Activated CD8-positive, alpha-beta memory T cell treated with anti-CD3 and anti-CD28 coated beads, Interleukin-2, amount 10 ng/mL, durations not matched to agents 7 days and 5 days (primary cell): ENCODE measurements at regions not wholly inside any gene's neighbourhood (a gene's known extent, or its start where the extent isn't known, plus 50 kb on each side); places are given as distances from the start of the nearest gene placed in this dataset.

Experiments
- ATAC-seq: fragments of 150-1000 bp; cut with Tn5 transposase; one replicate; pipeline ENCODE4 v1.10.0; 2021; ENCODE audit warnings: moderate library complexity
- CTCF ChIA-PET: fragments of 350-600 bp; sonication (Branson Sonifier 250); formaldehyde crosslinking; loops from one replicate; lab custom pipeline; 2021; ENCODE audit warnings: antibody characterized with exemption; lab: Charles Lee
- DNase-seq: peaks from one replicate; pipeline ENCODE4 v3.0.0-alpha.2; 2020
- H3K27ac Mint-ChIP-seq: one replicate; pipeline ENCODE4 v1.8.0; 2021; ENCODE audit warnings: mild to moderate bottlenecking, mixed read lengths
- H3K27me3 Mint-ChIP-seq: one replicate; pipeline ENCODE4 v1.8.0; 2021; ENCODE audit warnings: mixed read lengths
- H3K36me3 Mint-ChIP-seq: one replicate; pipeline ENCODE4 v1.8.0; 2021; ENCODE audit warnings: mild to moderate bottlenecking, mixed read lengths
- H3K4me1 Mint-ChIP-seq: one replicate; pipeline ENCODE4 v1.8.0; 2021; ENCODE audit warnings: mixed read lengths
- H3K4me3 Mint-ChIP-seq: one replicate; pipeline ENCODE4 v1.8.0; 2021; ENCODE audit warnings: mild to moderate bottlenecking, moderate library complexity, mixed read lengths
- H3K9me3 Mint-ChIP-seq: one replicate; pipeline ENCODE4 v1.8.0; 2022; ENCODE audit warnings: low read depth, mixed read lengths

GRCh38 chr15:58235961-58236360 lies 97.8 kb downstream of the AQP9 start:
- Mint-ChIP-seq H3K27me3 (peaks cover 12% of the 10 kb centered on the region), H3K36me3 (no peaks in the 10 kb centered on the region), H3K4me1 (no peaks in the 10 kb centered on the region), H3K27ac (no peak overlapping the region), H3K4me3 (no peak overlapping the region), H3K9me3 (no peaks in the 10 kb centered on the region)
- CTCF ChIA-PET: no interaction called here
- DNase-seq: no peak
- no peak for ATAC-seq

GRCh38 chr15:58240191-58240932 lies 102.2 kb downstream of the AQP9 start:
- DNase-seq (no peak), ATAC-seq (no peak)
- CTCF ChIA-PET: no interaction called here
- H3K36me3 Mint-ChIP-seq: no peaks in the 10 kb centered on the region
- H3K4me1 Mint-ChIP-seq: peaks cover 1% of the 10 kb centered on the region
- H3K9me3 Mint-ChIP-seq: no peaks in the 10 kb centered on the region
- no peak overlapping the region for H3K27ac Mint-ChIP-seq
- H3K27me3 Mint-ChIP-seq: no peaks in the 10 kb centered on the region
- no peak overlapping the region for H3K4me3 Mint-ChIP-seq

- CTCF ChIA-PET: interaction anchor here (1.2 kb wide), 1 partner anchor 13 kb away, joined by 3 read pairs; no protein-coding TSS in a partner anchor
- no peaks in the 10 kb centered on the region for H3K9me3 Mint-ChIP-seq
- H3K4me1 Mint-ChIP-seq: peaks cover 1% of the 10 kb centered on the region
- H3K4me3 Mint-ChIP-seq: no peak overlapping the region
- ATAC-seq (no peak), DNase-seq (no peak)
- H3K36me3 Mint-ChIP-seq: no peaks in the 10 kb centered on the region
- no peak overlapping the region for H3K27ac Mint-ChIP-seq
- no peaks in the 10 kb centered on the region for H3K27me3 Mint-ChIP-seq
These were observed 103.7 kb downstream of the AQP9 start for GRCh38 chr15:58241872-58242271.

GRCh38 chr15:58243070-58243469 lies 104.9 kb downstream of the AQP9 start:
- CTCF ChIA-PET: no interaction called here
- no peak for DNase-seq
- no peaks in the 10 kb centered on the region for H3K27me3 Mint-ChIP-seq
- peaks cover 1% of the 10 kb centered on the region for H3K4me1 Mint-ChIP-seq
- H3K9me3 Mint-ChIP-seq: no peaks in the 10 kb centered on the region
- no peak for ATAC-seq
- H3K4me3 Mint-ChIP-seq: no peak overlapping the region
- H3K36me3 Mint-ChIP-seq: no peaks in the 10 kb centered on the region
- H3K27ac Mint-ChIP-seq: no peak overlapping the region

- CTCF ChIA-PET: interaction anchor here (1.1 kb wide), 1 partner anchor 173 kb away, joined by 3 read pairs; no protein-coding TSS in a partner anchor
- H3K27ac Mint-ChIP-seq: no peak overlapping the region
- H3K36me3 Mint-ChIP-seq: no peaks in the 10 kb centered on the region
These were observed 106.4 kb downstream of the AQP9 start for GRCh38 chr15:58244536-58244935.

GRCh38 chr15:58246041-58246440 lies 107.9 kb downstream of the AQP9 start:
- H3K36me3 Mint-ChIP-seq: no peaks in the 10 kb centered on the region
- no peaks in the 10 kb centered on the region for H3K27me3 Mint-ChIP-seq
- H3K4me3 Mint-ChIP-seq: no peak overlapping the region
- peaks cover 16% of the 10 kb centered on the region for H3K4me1 Mint-ChIP-seq
- DNase-seq: no peak
- CTCF ChIA-PET: interaction anchor here (2.4 kb wide), 1 partner anchor 525 kb away, joined by 6 read pairs; the partner anchor contains the start of gene MINDY2
- no peaks in the 10 kb centered on the region for H3K9me3 Mint-ChIP-seq
- no peak for ATAC-seq
- H3K27ac Mint-ChIP-seq: no peak overlapping the region

More at GRCh38 chr15:58244536-58244935, 106.4 kb downstream of the AQP9 start:
- Mint-ChIP-seq H3K27me3 (no peaks in the 10 kb centered on the region), H3K9me3 (no peaks in the 10 kb centered on the region), H3K4me3 (no peak overlapping the region), H3K4me1 (peaks cover 5% of the 10 kb centered on the region)
- ATAC-seq: no peak
- no peak for DNase-seq

- DNase-seq: no peak
- Mint-ChIP-seq H3K4me3 (no peak overlapping the region), H3K36me3 (no peaks in the 10 kb centered on the region), H3K27me3 (peaks cover 7% of the 10 kb centered on the region), H3K9me3 (no peaks in the 10 kb centered on the region), H3K4me1 (peaks cover 16% of the 10 kb centered on the region), H3K27ac (no peak overlapping the region)
- ATAC-seq: no peak
- CTCF ChIA-PET: interaction anchor here (2.4 kb wide), 1 partner anchor 522 kb away, joined by 6 read pairs; the partner anchor contains the start of gene MINDY2
These were observed 110.0 kb downstream of the AQP9 start for GRCh38 chr15:58247855-58248842.

GRCh38 chr15:58249646-58250312 lies 111.6 kb downstream of the AQP9 start:
- CTCF ChIA-PET: no interaction called here
- peak overlapping the region; percentile 48 for H3K27ac Mint-ChIP-seq
- H3K4me1 Mint-ChIP-seq: peaks cover 16% of the 10 kb centered on the region
- no peaks in the 10 kb centered on the region for H3K9me3 Mint-ChIP-seq
- peak overlapping the region; percentile 51 for H3K4me3 Mint-ChIP-seq
- ATAC-seq (peak; percentile 58), DNase-seq (no peak)
- H3K36me3 Mint-ChIP-seq: no peaks in the 10 kb centered on the region
- H3K27me3 Mint-ChIP-seq: peaks cover 15% of the 10 kb centered on the region

GRCh38 chr15:58252586-58253323 lies 114.6 kb downstream of the AQP9 start:
- CTCF ChIA-PET: interaction anchor here (1.3 kb wide), 1 partner anchor 352 kb away, joined by 3 read pairs; no protein-coding TSS in a partner anchor
- Mint-ChIP-seq H3K4me1 (peaks cover 15% of the 10 kb centered on the region), H3K27ac (no peak overlapping the region), H3K4me3 (no peak overlapping the region), H3K9me3 (no peaks in the 10 kb centered on the region), H3K36me3 (no peaks in the 10 kb centered on the region), H3K27me3 (peaks cover 40% of the 10 kb centered on the region)
- no peak for ATAC-seq
- no peak for DNase-seq

GRCh38 chr15:58257776-58258325 lies 119.7 kb downstream of the AQP9 start:
- no peak overlapping the region for H3K4me3 Mint-ChIP-seq
- H3K27ac Mint-ChIP-seq: no peak overlapping the region
- ATAC-seq (no peak), DNase-seq (no peak)
- CTCF ChIA-PET: no interaction called here
- H3K4me1 Mint-ChIP-seq: no peaks in the 10 kb centered on the region
- no peaks in the 10 kb centered on the region for H3K36me3 Mint-ChIP-seq
- H3K9me3 Mint-ChIP-seq: no peaks in the 10 kb centered on the region
- H3K27me3 Mint-ChIP-seq: peaks cover 46% of the 10 kb centered on the region

- Mint-ChIP-seq H3K9me3 (no peaks in the 10 kb centered on the region), H3K36me3 (no peaks in the 10 kb centered on the region), H3K27ac (no peak overlapping the region), H3K27me3 (peaks cover 47% of the 10 kb centered on the region), H3K4me3 (no peak overlapping the region), H3K4me1 (no peaks in the 10 kb centered on the region)
- ATAC-seq (no peak), DNase-seq (no peak)
- CTCF ChIA-PET: no interaction called here
These were observed 120.5 kb downstream of the AQP9 start for GRCh38 chr15:58258501-58259292.
